GM12878 (cell line): ENCODE measurements at regions not wholly inside any gene's neighbourhood (a gene's known extent, or its start where the extent isn't known, plus 50 kb on each side); places are given as distances from the start of the nearest gene placed in this dataset.

Source experiments
- ATF3 ChIP-seq: IDR thresholded peaks from 2 replicates; pipeline ENCODE4 v1.6.1; 2011; ENCODE audit warnings: low read depth, mild to moderate bottlenecking, low read length, moderate library complexity, borderline replicate concordance; ENCODE audit errors: extremely low read depth
- BCLAF1 ChIP-seq: fragments of 450-650 bp; IDR thresholded peaks from 2 replicates; pipeline ENCODE4 v1.6.1; 2017; ENCODE audit warnings: antibody characterized with exemption, mild to moderate bottlenecking, moderate library complexity
- CTCF ChIP-seq, 3 experiments: IDR thresholded peaks in 2 of 3; conservative IDR thresholded peaks in 1 of 3; 2 replicates each; pipeline ENCODE4 v1.5.1; 2011; ENCODE audit warnings: low read depth in 3 of 3, low read length in 3 of 3, mild to moderate bottlenecking in 3 of 3, control low read depth in 2 of 3, moderate library complexity in 2 of 3, inconsistent platforms in 1 of 3, mixed read lengths in 1 of 3; ENCODE audit not compliant: control insufficient read depth in 2 of 3, insufficient read depth in 1 of 3; ENCODE audit errors: extremely low read depth in 1 of 3
- DPF2 ChIP-seq: fragments of 450-650 bp; IDR thresholded peaks from 2 replicates; pipeline ENCODE4 v1.6.1; 2017; ENCODE audit warnings: mild to moderate bottlenecking
- E2F4 ChIP-seq: IDR thresholded peaks from 2 replicates; pipeline ENCODE4 v1.6.1; 2012; ENCODE audit warnings: low read depth, low read length, improper control_type of control experiment
- HCFC1 ChIP-seq: fragments of 150-350 bp; IDR thresholded peaks from 2 replicates; pipeline ENCODE4 v1.6.1; 2014; ENCODE audit warnings: low read length
- KAT2A ChIP-seq: conservative IDR thresholded peaks from 2 replicates; pipeline ENCODE4 v1.6.1; 2011; ENCODE audit warnings: low read depth, low read length; ENCODE audit not compliant: control insufficient read depth
- POLR2AphosphoS5 ChIP-seq: IDR thresholded peaks from 2 replicates; pipeline ENCODE4 v1.6.1; 2011; ENCODE audit warnings: mild to moderate bottlenecking, low read length, inconsistent platforms
- SIX5 ChIP-seq: IDR thresholded peaks from 2 replicates; pipeline ENCODE4 v1.6.1; 2011; ENCODE audit warnings: mild to moderate bottlenecking, low read depth, low read length, moderate library complexity; ENCODE audit not compliant: severe bottlenecking
- TAF1 ChIP-seq: IDR thresholded peaks from 2 replicates; pipeline ENCODE4 v1.6.1; 2011; ENCODE audit warnings: mild to moderate bottlenecking, low read depth, low read length, borderline replicate concordance
- TCF12 ChIP-seq: IDR thresholded peaks from 2 replicates; pipeline ENCODE4 v1.6.1; 2011; ENCODE audit warnings: low read depth, mild to moderate bottlenecking, low read length
- USF1 ChIP-seq: IDR thresholded peaks from 2 replicates; pipeline ENCODE4 v1.6.1; 2011; ENCODE audit warnings: borderline replicate concordance, low read depth, mild to moderate bottlenecking, moderate library complexity, mixed read lengths, low read length; ENCODE audit not compliant: insufficient read depth; ENCODE audit errors: extremely low read length
- ZNF217 ChIP-seq: fragments of 450-650 bp; IDR thresholded peaks from 2 replicates; pipeline ENCODE4 v1.6.1; 2017; ENCODE audit warnings: antibody characterized with exemption, mild to moderate bottlenecking

GRCh38 chr1:4179914-4180735 is 280.1 kb upstream of the C1orf174 start:
- no peak for TF ChIP-seq CTCF (IDR thresholded peaks at IDR 0.05 in 2 of 3, conservative IDR thresholded peaks at IDR 0.05 in 1 of 3; ENCODE audit: control insufficient read depth in 2 of 3, extremely low read depth in 1 of 3, insufficient read depth in 1 of 3, low read depth in 3 of 3, low read length in 3 of 3)
- TF ChIP-seq HCFC1 = no peak
- TF ChIP-seq POLR2AphosphoS5 = no peak
- no peak for TF ChIP-seq SIX5
- no peak for TF ChIP-seq BCLAF1
- no peak for TF ChIP-seq TCF12
- TF ChIP-seq E2F4 = no peak
- TF ChIP-seq TAF1 = no peak
- TF ChIP-seq KAT2A = no peak
- TF ChIP-seq USF1 = no peak
- no peak for TF ChIP-seq DPF2
- no peak for TF ChIP-seq ATF3
- TF ChIP-seq ZNF217 = no peak
